ENCODE measurements at regions not wholly inside any gene's neighbourhood (a gene's known extent, or its start where the extent isn't known, plus 50 kb on each side); places are given as distances from the start of the nearest gene placed in this dataset.

DNA sequence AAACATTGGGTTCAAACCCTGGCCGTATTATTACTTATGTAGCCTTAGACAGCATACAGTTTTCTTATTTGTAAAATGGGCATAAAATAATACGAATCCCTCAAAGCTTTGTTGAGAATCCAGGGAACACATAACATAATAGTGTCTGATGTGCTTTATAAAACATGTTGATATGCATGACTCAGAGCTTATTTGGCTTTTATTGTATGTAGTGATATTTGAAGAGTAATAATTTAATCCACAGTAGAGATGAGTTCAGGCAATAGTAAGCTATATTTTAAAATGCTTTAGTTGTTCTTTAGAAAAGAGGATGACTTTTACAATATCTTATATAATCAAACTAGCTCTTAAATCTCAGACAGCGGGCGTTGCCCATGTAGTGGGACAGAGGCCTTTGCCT lies 176.4 kb downstream of the SIM1 start:
- TF ChIP-seq, protein P1, sequence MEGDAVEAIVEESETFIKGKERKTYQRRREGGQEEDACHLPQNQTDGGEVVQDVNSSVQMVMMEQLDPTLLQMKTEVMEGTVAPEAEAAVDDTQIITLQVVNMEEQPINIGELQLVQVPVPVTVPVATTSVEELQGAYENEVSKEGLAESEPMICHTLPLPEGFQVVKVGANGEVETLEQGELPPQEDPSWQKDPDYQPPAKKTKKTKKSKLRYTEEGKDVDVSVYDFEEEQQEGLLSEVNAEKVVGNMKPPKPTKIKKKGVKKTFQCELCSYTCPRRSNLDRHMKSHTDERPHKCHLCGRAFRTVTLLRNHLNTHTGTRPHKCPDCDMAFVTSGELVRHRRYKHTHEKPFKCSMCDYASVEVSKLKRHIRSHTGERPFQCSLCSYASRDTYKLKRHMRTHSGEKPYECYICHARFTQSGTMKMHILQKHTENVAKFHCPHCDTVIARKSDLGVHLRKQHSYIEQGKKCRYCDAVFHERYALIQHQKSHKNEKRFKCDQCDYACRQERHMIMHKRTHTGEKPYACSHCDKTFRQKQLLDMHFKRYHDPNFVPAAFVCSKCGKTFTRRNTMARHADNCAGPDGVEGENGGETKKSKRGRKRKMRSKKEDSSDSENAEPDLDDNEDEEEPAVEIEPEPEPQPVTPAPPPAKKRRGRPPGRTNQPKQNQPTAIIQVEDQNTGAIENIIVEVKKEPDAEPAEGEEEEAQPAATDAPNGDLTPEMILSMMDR (IDR thresholded peaks at IDR 0.05; ENCODE audit: poor library complexity, severe bottlenecking), result no peak
- TF ChIP-seq RAD21 (conservative IDR thresholded peaks at IDR 0.05), result no peak
